ENCODE measurements at regions not wholly inside any gene's neighbourhood (a gene's known extent, or its start where the extent isn't known, plus 50 kb on each side); places are given as distances from the start of the nearest gene placed in this dataset.

GRCh38 chrX:45619290-45619689 lies 418.6 kb upstream of the DIPK2B start:
- no peak overlapping the region for H2AFZ ChIP-seq (ENCODE audit: low read length)
- FAIRE-seq (no peak), DNase-seq (ENCODE audit: low spot score) (no peak), ATAC-seq (no peak)
- H4K20me1 ChIP-seq (ENCODE audit: insufficient read depth, low read length): no peaks in the 10 kb centered on the region
- ChIA-PET CTCF (ENCODE audit: low intra/inter-chr PET ratio, low total read pairs) (no interaction called here), POLR2A (no interaction called here)
- H3K4me1 ChIP-seq (ENCODE audit: insufficient read depth, low read length): peaks cover 4% of the 10 kb centered on the region; the same call in 1 of the 2 replicates
- in situ Hi-C loops (cut with HindIII; ENCODE audit: extremely low pct_ligation_motif_present, low pct_unique_long_range_greater_than_20kb): no loop called here
- intact Hi-C loops (cut with micrococcal nuclease; ENCODE audit: unreplicated experiment): no loop called here
- BruUV-seq (replicated peaks): no TSS peak
- H3K27me3 ChIP-seq (ENCODE audit: control insufficient read depth in 1 of 2, insufficient read depth in 2 of 2, low read length in 2 of 2): no peaks in the 10 kb centered on the region
- no peaks in the 10 kb centered on the region for H3K36me3 ChIP-seq (replicated peaks in 1 of 2; ENCODE audit: control insufficient read depth in 1 of 2, insufficient read depth in 2 of 2, low read length in 2 of 2)
- H3K27ac ChIP-seq (ENCODE audit: extremely low read length, insufficient read depth, low read length): no peak overlapping the region
- no peaks in the 10 kb centered on the region for H3K9me3 ChIP-seq (ENCODE audit: low read length)
- H3K79me2 ChIP-seq (ENCODE audit: insufficient read depth, low read length): no peaks in the 10 kb centered on the region
- WGBS (ENCODE audit: low lambda C conversion rate): 0% methylated on average over 2 of the region's 2 CpGs
- H3K4me3 ChIP-seq (replicated peaks in 1 of 3; ENCODE audit: insufficient read depth in 1 of 3, low read depth in 2 of 3, low read length in 3 of 3): no peak overlapping the region
- TF ChIP-seq ZNF772 (CRISPR knock-in tag; IDR thresholded peaks at IDR 0.05) (no peak), NCOA1 (CRISPR knock-in tag; IDR thresholded peaks at IDR 0.05) (no peak), ZBTB7B (CRISPR knock-in tag; IDR thresholded peaks at IDR 0.05) (no peak), HOXA5 (CRISPR knock-in tag; IDR thresholded peaks at IDR 0.05) (no peak), MTA1 (CRISPR knock-in tag; IDR thresholded peaks at IDR 0.05; ENCODE audit: borderline replicate concordance) (no peak), HMG20B (CRISPR knock-in tag; conservative IDR thresholded peaks at IDR 0.05) (no peak), FUBP1 (CRISPR knock-in tag; IDR thresholded peaks at IDR 0.05; ENCODE audit: borderline replicate concordance) (no peak), ZBTB33 (CRISPR knock-in tag; IDR thresholded peaks at IDR 0.05) (no peak), ZFP36L2 (CRISPR knock-in tag; IDR thresholded peaks at IDR 0.05) (no peak), ZFP36L1 (CRISPR knock-in tag; IDR thresholded peaks at IDR 0.05) (no peak), ZNF629 (CRISPR knock-in tag; conservative IDR thresholded peaks at IDR 0.05) (no peak), NCOR1 (IDR thresholded peaks at IDR 0.05; ENCODE audit: borderline replicate concordance, low read length) (no peak), ZNF652 (CRISPR knock-in tag; IDR thresholded peaks at IDR 0.05; ENCODE audit: borderline replicate concordance, low read depth) (no peak), PITX1 (CRISPR knock-in tag; IDR thresholded peaks at IDR 0.05) (no peak), ZNF549 (CRISPR knock-in tag; IDR thresholded peaks at IDR 0.05) (no peak), JUND (CRISPR knock-in tag; IDR thresholded peaks at IDR 0.05) (no peak), MIER2 (CRISPR knock-in tag; IDR thresholded peaks at IDR 0.05) (no peak), ZHX1 (CRISPR knock-in tag; IDR thresholded peaks at IDR 0.05; ENCODE audit: low read depth) (no peak), ZBTB21 (CRISPR knock-in tag; IDR thresholded peaks at IDR 0.05) (no peak)
- no peak overlapping the region for H3K9ac ChIP-seq (ENCODE audit: insufficient read depth, low read depth, low read length)
- no peak overlapping the region for H3K4me2 ChIP-seq (ENCODE audit: low read depth, low read length)
